Liver (tissue), 8 donors: ENCODE measurements at regions not wholly inside any gene's neighbourhood (a gene's known extent, or its start where the extent isn't known, plus 50 kb on each side); places are given as distances from the start of the nearest gene placed in this dataset.

Experiments
- DNase-seq: peaks from one replicate; pipeline ENCODE4 v3.0.0-alpha.2; 2017; ENCODE audit warnings: low spot score
- H3K27ac ChIP-seq, 2 donors: one replicate each; pipeline ENCODE4 v1.7.0; 2013; ENCODE audit warnings: inconsistent platforms in 2 of 2, low read length in 2 of 2, control low read depth in 1 of 2, low read depth in 1 of 2, mild to moderate bottlenecking in 1 of 2
- H3K27me3 ChIP-seq, 4 donors: one replicate each; pipeline versions ENCODE4 v1.6.1 to v1.7.0; 2013; ENCODE audit warnings: low read length in 3 of 4, inconsistent platforms in 1 of 4, mild to moderate bottlenecking in 1 of 4, moderate library complexity in 1 of 4; ENCODE audit not compliant: control insufficient read depth in 4 of 4, insufficient read depth in 4 of 4
- H3K36me3 ChIP-seq, 4 donors: one replicate each; pipeline versions ENCODE4 v1.6.1 to v1.7.0; 2013; ENCODE audit warnings: low read length in 3 of 4, mild to moderate bottlenecking in 3 of 4, low read depth in 1 of 4, moderate library complexity in 1 of 4; ENCODE audit not compliant: control insufficient read depth in 4 of 4, insufficient read depth in 3 of 4
- H3K4me1 ChIP-seq, 4 donors: one replicate each; pipeline versions ENCODE4 v1.6.1 to v1.7.0; 2013; ENCODE audit warnings: low read length in 3 of 4, mild to moderate bottlenecking in 3 of 4, moderate library complexity in 1 of 4; ENCODE audit not compliant: control insufficient read depth in 4 of 4, insufficient read depth in 4 of 4
- H3K4me3 ChIP-seq, 3 donors: one replicate each; pipeline versions ENCODE4 v1.6.1 to v1.7.0; 2013; ENCODE audit warnings: low read length in 3 of 3, control low read depth in 1 of 3, low read depth in 1 of 3, mild to moderate bottlenecking in 1 of 3
- H3K9ac ChIP-seq, 2 donors: one replicate each; pipeline ENCODE4 v1.7.0; 2013; ENCODE audit warnings: low read length in 2 of 2, mild to moderate bottlenecking in 2 of 2, moderate library complexity in 2 of 2, control low read depth in 1 of 2, low read depth in 1 of 2
- H3K9me3 ChIP-seq, 4 donors: one replicate each; pipeline versions ENCODE4 v1.6.1 to v1.7.0; 2013; ENCODE audit warnings: low read length in 3 of 4; ENCODE audit not compliant: control insufficient read depth in 4 of 4
- ATF3 ChIP-seq: IDR thresholded peaks from 2 replicates; pipeline ENCODE4 v1.6.1; 2016; ENCODE audit warnings: antibody characterized with exemption
- CTCF ChIP-seq: fragments of 150-350 bp; IDR thresholded peaks from 2 replicates; pipeline ENCODE4 v1.5.1; 2017; ENCODE audit warnings: improper control_type of control experiment, low read depth, low read length; ENCODE audit not compliant: missing input control
- EGR1 ChIP-seq, 2 donors: IDR thresholded peaks; 2 replicates each; pipeline ENCODE4 v1.6.1; 2016 to 2018; ENCODE audit warnings: antibody characterized with exemption in 2 of 2, low read depth in 2 of 2
- FOXA1 ChIP-seq: IDR thresholded peaks from 2 replicates; pipeline ENCODE4 v1.6.1; 2016; ENCODE audit warnings: antibody characterized with exemption
- FOXA2 ChIP-seq: IDR thresholded peaks from 2 replicates; pipeline ENCODE4 v1.6.1; 2016; ENCODE audit warnings: antibody characterized with exemption
- GABPA ChIP-seq, 2 donors: IDR thresholded peaks in 1 of 2; conservative IDR thresholded peaks in 1 of 2; 2 replicates each; pipeline ENCODE4 v1.6.1; 2016; ENCODE audit warnings: antibody characterized with exemption in 2 of 2, mild to moderate bottlenecking in 1 of 2, moderate library complexity in 1 of 2
- HNF4G ChIP-seq: IDR thresholded peaks from 2 replicates; pipeline ENCODE4 v1.6.1; 2016; ENCODE audit warnings: antibody characterized with exemption
- JUND ChIP-seq, 2 donors: IDR thresholded peaks; 2 replicates each; pipeline ENCODE4 v1.6.1; 2016; ENCODE audit warnings: antibody characterized with exemption in 2 of 2
- MAX ChIP-seq: IDR thresholded peaks from 2 replicates; pipeline ENCODE4 v1.6.1; 2016; ENCODE audit warnings: antibody characterized with exemption
- NR2F2 ChIP-seq: IDR thresholded peaks from 2 replicates; pipeline ENCODE4 v1.6.1; 2016; ENCODE audit warnings: antibody characterized with exemption
- REST ChIP-seq: IDR thresholded peaks from 2 replicates; pipeline ENCODE4 v1.6.1; 2016; ENCODE audit warnings: antibody characterized with exemption, mild to moderate bottlenecking
- TAF1 ChIP-seq: conservative IDR thresholded peaks from 2 replicates; pipeline ENCODE4 v1.6.1; 2016; ENCODE audit warnings: antibody characterized with exemption, mild to moderate bottlenecking
- YY1 ChIP-seq: IDR thresholded peaks from 2 replicates; pipeline ENCODE4 v1.6.1; 2016; ENCODE audit warnings: antibody characterized with exemption, mild to moderate bottlenecking
- ZBTB33 ChIP-seq: IDR thresholded peaks from 2 replicates; pipeline ENCODE4 v1.6.1; 2016; ENCODE audit warnings: antibody characterized with exemption
- WGBS: extraction: QIAGEN DNeasy Blood & Tissue Kit; methylation state at CpG from one replicate; pipeline ENCODE4 v1.1.7; 2013; 5-methylcytosine and 5-hydroxymethylcytosine counted together
- donor health status: healthy.
- donor health status: healthy.
- donor health status: healthy.
- donor health status: healthy.
- donor health status: healthy.

GRCh38 chr20:48419173-48419572 lies 408.6 kb downstream of the PREX1 start:
- TF ChIP-seq HNF4G: no peak
- TF ChIP-seq TAF1: no peak
- no peak for TF ChIP-seq YY1
- TF ChIP-seq FOXA1: no peak
- TF ChIP-seq EGR1 (IDR thresholded peaks at IDR 0.05; ENCODE audit: low read depth in 2 of 2): no peak
- TF ChIP-seq GABPA (IDR thresholded peaks at IDR 0.05 in 1 of 2, conservative IDR thresholded peaks at IDR 0.05 in 1 of 2): no peak
- Histone ChIP-seq H3K27ac (no peak overlapping the region), H3K9me3 (no peaks in the 10 kb centered on the region), H3K4me1 (no peaks in the 10 kb centered on the region), H3K27me3 (peaks cover 0 to 9% (median 0%) of the 10 kb centered on the region in 4 donors), H3K9ac (no peak overlapping the region), H3K36me3 (no peaks in the 10 kb centered on the region), H3K4me3 (no peak overlapping the region)
- no peak for DNase-seq
- WGBS: 82% methylated on average over 4 of the region's 4 CpGs

GRCh38 chr20:48416002-48416401 lies 411.8 kb downstream of the PREX1 start:
- no peak overlapping the region for H3K9ac ChIP-seq
- H3K9me3 ChIP-seq: no peaks in the 10 kb centered on the region
- 70% methylated on average over 5 of the region's 5 CpGs for WGBS
- no peaks in the 10 kb centered on the region for H3K4me1 ChIP-seq
- H3K27me3 ChIP-seq: peaks cover 0 to 11% (median 0%) of the 10 kb centered on the region in 4 donors
- H3K4me3 ChIP-seq: no peak overlapping the region
- TF ChIP-seq FOXA1: no peak
- no peak for TF ChIP-seq GABPA (IDR thresholded peaks at IDR 0.05 in 1 of 2, conservative IDR thresholded peaks at IDR 0.05 in 1 of 2)
- no peaks in the 10 kb centered on the region for H3K36me3 ChIP-seq
- no peak for DNase-seq
- H3K27ac ChIP-seq: no peak overlapping the region

GRCh38 chr20:48414786-48415185 lies 413.0 kb downstream of the PREX1 start:
- Histone ChIP-seq H3K4me1 (no peaks in the 10 kb centered on the region), H3K4me3 (no peak overlapping the region), H3K9me3 (no peaks in the 10 kb centered on the region), H3K27me3 (peaks cover 0 to 6% (median 1%) of the 10 kb centered on the region in 4 donors), H3K9ac (no peak overlapping the region), H3K27ac (no peak overlapping the region), H3K36me3 (no peaks in the 10 kb centered on the region)
- TF ChIP-seq ATF3 (no peak), JUND (IDR thresholded peaks at IDR 0.05) (no peak), MAX (no peak), HNF4G (no peak), REST (no peak), EGR1 (IDR thresholded peaks at IDR 0.05; ENCODE audit: low read depth in 2 of 2) (no peak), NR2F2 (no peak), ZBTB33 (no peak), GABPA (IDR thresholded peaks at IDR 0.05 in 1 of 2, conservative IDR thresholded peaks at IDR 0.05 in 1 of 2) (no peak), CTCF (no peak), FOXA2 (no peak)
- DNase-seq: no peak
- 87% methylated on average over 1 of the region's 1 CpG for WGBS
